Uterus (tissue), 3 donors: ENCODE measurements at regions not wholly inside any gene's neighbourhood (a gene's known extent, or its start where the extent isn't known, plus 50 kb on each side); places are given as distances from the start of the nearest gene placed in this dataset.

Experiments
- DNase-seq, 2 donors: peaks; one replicate each; pipeline ENCODE4 v3.0.0-alpha.2; 2019 to 2020
- H3K27ac ChIP-seq, 2 donors: fragments of 200-600 bp; sonication (generic); 1 replicate in 1 of 2; 2 replicates in 1 of 2; pipeline ENCODE4 v1.5.1; 2016 to 2018
- H3K27me3 ChIP-seq, 2 donors: fragments of 200-600 bp; sonication (generic); one replicate each; pipeline ENCODE4 v1.5.1; 2018 to 2019; ENCODE audit warnings: control low read depth in 1 of 2
- H3K36me3 ChIP-seq, 2 donors: fragments of 200-600 bp; sonication (generic); one replicate each; pipeline ENCODE4 v1.5.1; 2019; ENCODE audit warnings: control low read depth in 1 of 2
- H3K4me1 ChIP-seq, 2 donors: fragments of 200-600 bp; sonication (generic); one replicate each; pipeline ENCODE4 v1.5.1; 2018 to 2019; ENCODE audit warnings: control low read depth in 1 of 2
- H3K4me3 ChIP-seq, 2 donors: fragments of 200-600 bp; sonication (generic); 1 replicate in 1 of 2; 2 replicates in 1 of 2; pipeline ENCODE4 v1.5.1; 2018 to 2019; ENCODE audit warnings: mild to moderate bottlenecking in 1 of 2
- H3K9me3 ChIP-seq, 2 donors: fragments of 200-600 bp; sonication (generic); one replicate each; pipeline ENCODE4 v1.5.1; 2019; ENCODE audit warnings: control low read depth in 1 of 2
- CTCF ChIP-seq, 4 experiments: fragments of 200-600 bp in 2 of 4; fragments of 450-650 bp in 2 of 4; sonication (generic) in 2 of 4; IDR thresholded peaks; one replicate each; pipeline ENCODE4 v1.5.1; 2016 to 2019; ENCODE audit warnings: antibody characterized with exemption in 4 of 4, mild to moderate bottlenecking in 2 of 4, moderate library complexity in 1 of 4
- POLR2A ChIP-seq, 2 donors: fragments of 450-650 bp; IDR thresholded peaks; one replicate each; pipeline ENCODE4 v1.6.1; 2016; ENCODE audit warnings: antibody characterized with exemption in 2 of 2, mild to moderate bottlenecking in 1 of 2, moderate library complexity in 1 of 2
- intact Hi-C: fragments of 100-400 bp; cut with DNase I; formaldehyde crosslinking; loops from one replicate; pipeline ENCODE4 v1.15.1; 2023; ENCODE audit warnings: low total_unique reads
- donor health status: DM: yes; HTN: yes; CAD: no.

GRCh38 chr22:27576413-27576812, 225.1 kb downstream of the MN1 start:
- H3K9me3 ChIP-seq, result no peaks in the 10 kb centered on the region
- no peak overlapping the region for H3K4me3 ChIP-seq
- H3K36me3 ChIP-seq, result no peaks in the 10 kb centered on the region
- no peak for DNase-seq
- H3K27ac ChIP-seq, result no peak overlapping the region
- TF ChIP-seq CTCF (IDR thresholded peaks at IDR 0.05), result no peak
- no peak for TF ChIP-seq POLR2A (IDR thresholded peaks at IDR 0.05)
- H3K27me3 ChIP-seq, result no peaks in the 10 kb centered on the region
- peaks cover 0 to 4% of the 10 kb centered on the region in 2 donors for H3K4me1 ChIP-seq
- intact Hi-C loops, result no loop called here

- Histone ChIP-seq H3K27me3 (no peaks in the 10 kb centered on the region), H3K4me1 (peaks cover 0 to 4% of the 10 kb centered on the region in 2 donors), H3K36me3 (no peaks in the 10 kb centered on the region), H3K9me3 (no peaks in the 10 kb centered on the region), H3K4me3 (no peak overlapping the region), H3K27ac (no peak overlapping the region)
- intact Hi-C loops, result no loop called here
- TF ChIP-seq POLR2A (IDR thresholded peaks at IDR 0.05) (no peak), CTCF (IDR thresholded peaks at IDR 0.05) (no peak)
- no peak for DNase-seq
Measured at GRCh38 chr22:27576815-27577573, 224.6 kb downstream of the MN1 start.

GRCh38 chr22:27577574-27577969, 224.0 kb downstream of the MN1 start:
- no peak overlapping the region for H3K27ac ChIP-seq
- peaks cover 0 to 4% of the 10 kb centered on the region in 2 donors for H3K4me1 ChIP-seq
- H3K36me3 ChIP-seq, result no peaks in the 10 kb centered on the region
- TF ChIP-seq POLR2A (IDR thresholded peaks at IDR 0.05), result no peak
- TF ChIP-seq CTCF (IDR thresholded peaks at IDR 0.05), result no peak
- no peak for DNase-seq
- no peak overlapping the region for H3K4me3 ChIP-seq
- intact Hi-C loops, result no loop called here
- H3K9me3 ChIP-seq, result no peaks in the 10 kb centered on the region
- H3K27me3 ChIP-seq, result no peaks in the 10 kb centered on the region

- Histone ChIP-seq H3K4me3 (no peak overlapping the region), H3K36me3 (no peaks in the 10 kb centered on the region), H3K9me3 (no peaks in the 10 kb centered on the region), H3K27ac (no peak overlapping the region), H3K27me3 (no peaks in the 10 kb centered on the region), H3K4me1 (peaks cover 0 to 4% of the 10 kb centered on the region in 2 donors)
- DNase-seq, result no peak
- TF ChIP-seq CTCF (IDR thresholded peaks at IDR 0.05) (no peak), POLR2A (IDR thresholded peaks at IDR 0.05) (no peak)
- intact Hi-C loops, result no loop called here
Measured at GRCh38 chr22:27578937-27579617, 222.5 kb downstream of the MN1 start.

- no peaks in the 10 kb centered on the region for H3K9me3 ChIP-seq
- no peaks in the 10 kb centered on the region for H3K27me3 ChIP-seq
- TF ChIP-seq POLR2A (IDR thresholded peaks at IDR 0.05) (no peak), CTCF (IDR thresholded peaks at IDR 0.05) (no peak)
- no peak for DNase-seq
- intact Hi-C loops, result no loop called here
- H3K27ac ChIP-seq, result no peak overlapping the region
- H3K4me1 ChIP-seq, result peaks cover 0 to 4% of the 10 kb centered on the region in 2 donors
- no peaks in the 10 kb centered on the region for H3K36me3 ChIP-seq
- no peak overlapping the region for H3K4me3 ChIP-seq
Measured at GRCh38 chr22:27580311-27580897, 221.2 kb downstream of the MN1 start.
